OCI-LY7 (cell line): ENCODE measurements at regions not wholly inside any gene's neighbourhood (a gene's known extent, or its start where the extent isn't known, plus 50 kb on each side); places are given as distances from the start of the nearest gene placed in this dataset.

Source experiments
- BruUV-seq: library from RNA; stranded (reverse); fragments of 400-500 nt; replicated peaks from 2 replicates; lab custom pipeline; 2021; lab: Mats Ljungman, UMichigan
- CTCF ChIA-PET: fragments of 300-600 bp; sonication (Branson Sonifier 250); formaldehyde crosslinking; loops from one replicate; lab custom pipeline; 2022; ENCODE audit warnings: antibody characterized with exemption; ENCODE audit not compliant: unreplicated experiment; lab: Charles Lee
- POLR2A ChIA-PET: fragments of 300-600 bp; sonication (Branson Sonifier 250); formaldehyde crosslinking; loops from one replicate; lab custom pipeline; 2022; ENCODE audit warnings: antibody characterized with exemption; lab: Charles Lee
- DNase-seq: peaks from one replicate; pipeline ENCODE4 v3.0.0-alpha.2; 2015; ENCODE audit warnings: low spot score
- H2AFZ ChIP-seq: fragments of 200-600 bp; sonication (generic), shearing (Covaris generic); 2 replicates; pipeline ENCODE4 v1.6.1; 2014; ENCODE audit warnings: mild to moderate bottlenecking, antibody characterized with exemption, low read length, moderate library complexity
- H3K27ac ChIP-seq: fragments of 200-600 bp; sonication (generic); 2 replicates; pipeline ENCODE4 v1.5.1; 2014; ENCODE audit warnings: mixed run types, low read depth, mild to moderate bottlenecking, moderate library complexity, low read length, inconsistent platforms; ENCODE audit not compliant: poor library complexity, severe bottlenecking
- H3K36me3 ChIP-seq: fragments of 200-600 bp; sonication (generic); 2 replicates; pipeline ENCODE4 v1.6.1; 2014; ENCODE audit warnings: mild to moderate bottlenecking, antibody characterized with exemption, low read length, moderate library complexity, mixed read lengths; ENCODE audit not compliant: insufficient read depth
- H3K4me1 ChIP-seq: fragments of 200-600 bp; sonication (generic); 2 replicates; pipeline ENCODE4 v1.5.1; 2014; ENCODE audit warnings: mild to moderate bottlenecking, low read length; ENCODE audit not compliant: insufficient read depth, poor library complexity, severe bottlenecking
- H3K4me2 ChIP-seq: fragments of 200-600 bp; sonication (generic); 2 replicates; pipeline ENCODE4 v1.6.1; 2014; ENCODE audit warnings: mild to moderate bottlenecking, low read length
- H3K4me3 ChIP-seq: fragments of 200-600 bp; sonication (generic); 2 replicates; pipeline ENCODE4 v1.5.1; 2014; ENCODE audit warnings: mild to moderate bottlenecking, low read depth, low read length; ENCODE audit not compliant: poor library complexity, severe bottlenecking
- H3K79me2 ChIP-seq: fragments of 200-600 bp; sonication (generic); 2 replicates; pipeline ENCODE4 v1.6.1; 2016; ENCODE audit warnings: low read depth, mild to moderate bottlenecking, low read length, moderate library complexity, mixed read lengths; ENCODE audit not compliant: insufficient read depth
- H3K9me2 ChIP-seq: fragments of 200-600 bp; sonication (generic); 2 replicates; pipeline ENCODE4 v1.6.1; 2016; ENCODE audit warnings: mild to moderate bottlenecking, low read length, mixed read lengths; ENCODE audit not compliant: insufficient read depth
- H3K9me3 ChIP-seq: fragments of 200-600 bp; sonication (generic); 2 replicates; pipeline ENCODE4 v1.6.1; 2014; ENCODE audit warnings: mild to moderate bottlenecking, mixed run types, low read length, mixed read lengths
- H4K20me1 ChIP-seq: fragments of 200-600 bp; sonication (generic); 2 replicates; pipeline ENCODE4 v1.6.1; 2014; ENCODE audit warnings: mild to moderate bottlenecking, antibody characterized with exemption, low read length, moderate library complexity, mixed read lengths; ENCODE audit not compliant: insufficient read depth
- EZH2phosphoT487 ChIP-seq: fragments of 200-600 bp; sonication (generic); IDR thresholded peaks from 2 replicates; pipeline ENCODE4 v1.6.1; 2018; ENCODE audit warnings: low read depth, borderline replicate concordance, mild to moderate bottlenecking, mixed run types, antibody characterized with exemption, low read length, moderate library complexity, mixed read lengths
- intact Hi-C: fragments of 100-400 bp; cut with micrococcal nuclease; formaldehyde crosslinking; loops from one replicate; pipeline ENCODE4 v1.10.0; 2022; ENCODE audit not compliant: unreplicated experiment
- TF ChIP-seq, protein P1 (sequence below): fragments of 200-600 bp; sonication (generic); conservative IDR thresholded peaks from 2 replicates; pipeline ENCODE4 v1.5.1; 2014; ENCODE audit warnings: mild to moderate bottlenecking, antibody characterized with exemption, low read length, moderate library complexity, mixed read lengths

- Histone ChIP-seq H3K79me2 (no peaks in the 10 kb centered on the region), H3K27ac (no peak overlapping the region), H2AFZ (no peak overlapping the region), H4K20me1 (no peaks in the 10 kb centered on the region), H3K36me3 (no peaks in the 10 kb centered on the region), H3K9me3 (no peaks in the 10 kb centered on the region), H3K4me3 (no peak overlapping the region), H3K4me1 (no peaks in the 10 kb centered on the region), H3K4me2 (no peak overlapping the region), H3K9me2 (no peaks in the 10 kb centered on the region)
- no TSS peak for BruUV-seq
- ChIA-PET CTCF (no interaction called here), POLR2A (no interaction called here)
- TF ChIP-seq, protein P1, sequence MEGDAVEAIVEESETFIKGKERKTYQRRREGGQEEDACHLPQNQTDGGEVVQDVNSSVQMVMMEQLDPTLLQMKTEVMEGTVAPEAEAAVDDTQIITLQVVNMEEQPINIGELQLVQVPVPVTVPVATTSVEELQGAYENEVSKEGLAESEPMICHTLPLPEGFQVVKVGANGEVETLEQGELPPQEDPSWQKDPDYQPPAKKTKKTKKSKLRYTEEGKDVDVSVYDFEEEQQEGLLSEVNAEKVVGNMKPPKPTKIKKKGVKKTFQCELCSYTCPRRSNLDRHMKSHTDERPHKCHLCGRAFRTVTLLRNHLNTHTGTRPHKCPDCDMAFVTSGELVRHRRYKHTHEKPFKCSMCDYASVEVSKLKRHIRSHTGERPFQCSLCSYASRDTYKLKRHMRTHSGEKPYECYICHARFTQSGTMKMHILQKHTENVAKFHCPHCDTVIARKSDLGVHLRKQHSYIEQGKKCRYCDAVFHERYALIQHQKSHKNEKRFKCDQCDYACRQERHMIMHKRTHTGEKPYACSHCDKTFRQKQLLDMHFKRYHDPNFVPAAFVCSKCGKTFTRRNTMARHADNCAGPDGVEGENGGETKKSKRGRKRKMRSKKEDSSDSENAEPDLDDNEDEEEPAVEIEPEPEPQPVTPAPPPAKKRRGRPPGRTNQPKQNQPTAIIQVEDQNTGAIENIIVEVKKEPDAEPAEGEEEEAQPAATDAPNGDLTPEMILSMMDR, result no peak
- no peak for TF ChIP-seq EZH2phosphoT487
- DNase-seq, result no peak
- intact Hi-C loops, result no loop called here
Observed at GRCh38 chr18:1840878-1841277, 730.4 kb downstream of the METTL4 start.

- intact Hi-C loops, result no loop called here
- TF ChIP-seq, protein P1, result no peak
- no peak for TF ChIP-seq EZH2phosphoT487
- DNase-seq, result no peak
- H2AFZ ChIP-seq, result no peak overlapping the region
- no peaks in the 10 kb centered on the region for H3K36me3 ChIP-seq
- no peaks in the 10 kb centered on the region for H3K9me3 ChIP-seq
- CTCF ChIA-PET, result no interaction called here
- no peaks in the 10 kb centered on the region for H4K20me1 ChIP-seq
- H3K4me3 ChIP-seq, result no peak overlapping the region
- no TSS peak for BruUV-seq
- POLR2A ChIA-PET, result no interaction called here
- H3K4me2 ChIP-seq, result no peak overlapping the region
- no peaks in the 10 kb centered on the region for H3K9me2 ChIP-seq
- no peaks in the 10 kb centered on the region for H3K4me1 ChIP-seq
- no peaks in the 10 kb centered on the region for H3K79me2 ChIP-seq
- H3K27ac ChIP-seq, result no peak overlapping the region
Observed at GRCh38 chr18:1846640-1847039, 724.7 kb downstream of the METTL4 start.

GRCh38 chr18:1848716-1849115, 722.6 kb downstream of the METTL4 start:
- Histone ChIP-seq H3K9me2 (no peaks in the 10 kb centered on the region), H4K20me1 (no peaks in the 10 kb centered on the region), H3K4me1 (no peaks in the 10 kb centered on the region), H3K79me2 (no peaks in the 10 kb centered on the region), H3K4me2 (no peak overlapping the region), H3K9me3 (no peaks in the 10 kb centered on the region), H3K27ac (no peak overlapping the region), H3K4me3 (no peak overlapping the region), H3K36me3 (no peaks in the 10 kb centered on the region), H2AFZ (no peak overlapping the region)
- BruUV-seq, result no TSS peak
- no peak for TF ChIP-seq EZH2phosphoT487
- TF ChIP-seq, protein P1, result no peak
- intact Hi-C loops, result no loop called here
- ChIA-PET CTCF (no interaction called here), POLR2A (no interaction called here)
- no peak for DNase-seq
